ENCODE measurements at regions not wholly inside any gene's neighbourhood (a gene's known extent, or its start where the extent isn't known, plus 50 kb on each side); places are given as distances from the start of the nearest gene placed in this dataset.

DNA sequence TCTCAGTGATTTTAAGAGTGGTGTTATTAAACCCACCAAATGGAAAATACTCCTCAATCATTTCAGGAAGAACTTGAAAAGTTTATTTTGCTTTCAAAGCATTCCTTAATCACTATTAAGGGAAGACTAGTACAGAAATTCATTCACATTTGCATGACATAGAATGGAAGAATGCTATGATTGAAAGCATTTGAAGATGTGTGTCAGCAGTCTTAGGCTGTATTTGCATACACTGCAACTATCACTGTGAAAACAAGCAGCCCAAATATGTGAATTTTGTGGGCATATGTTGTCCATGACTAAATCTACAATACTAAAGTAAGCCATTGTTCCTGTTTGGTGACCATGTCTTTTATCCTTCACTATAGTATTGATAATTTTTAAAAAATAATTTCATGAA lies 95.8 kb downstream of the CNTN3 start:
- Histone ChIP-seq H4K20me1 (ENCODE audit: insufficient read depth) (no peaks in the 10 kb centered on the region), H3K27ac (no peak overlapping the region)

GRCh38 chr3:74516019-74516418 lies 98.4 kb downstream of the CNTN3 start:
- H3K4me1 ChIP-seq (replicated peaks; ENCODE audit: insufficient read depth) = no peaks in the 10 kb centered on the region
- no peaks in the 10 kb centered on the region for H3K79me2 ChIP-seq (ENCODE audit: low read depth)
- H3K27me3 ChIP-seq (ENCODE audit: insufficient read depth, low read depth) = no peaks in the 10 kb centered on the region
- POLR2A ChIA-PET (ENCODE audit: unreplicated experiment) = no interaction called here
- no peaks in the 10 kb centered on the region for H3K9me2 ChIP-seq (ENCODE audit: insufficient read depth)
- TF ChIP-seq, protein P1, sequence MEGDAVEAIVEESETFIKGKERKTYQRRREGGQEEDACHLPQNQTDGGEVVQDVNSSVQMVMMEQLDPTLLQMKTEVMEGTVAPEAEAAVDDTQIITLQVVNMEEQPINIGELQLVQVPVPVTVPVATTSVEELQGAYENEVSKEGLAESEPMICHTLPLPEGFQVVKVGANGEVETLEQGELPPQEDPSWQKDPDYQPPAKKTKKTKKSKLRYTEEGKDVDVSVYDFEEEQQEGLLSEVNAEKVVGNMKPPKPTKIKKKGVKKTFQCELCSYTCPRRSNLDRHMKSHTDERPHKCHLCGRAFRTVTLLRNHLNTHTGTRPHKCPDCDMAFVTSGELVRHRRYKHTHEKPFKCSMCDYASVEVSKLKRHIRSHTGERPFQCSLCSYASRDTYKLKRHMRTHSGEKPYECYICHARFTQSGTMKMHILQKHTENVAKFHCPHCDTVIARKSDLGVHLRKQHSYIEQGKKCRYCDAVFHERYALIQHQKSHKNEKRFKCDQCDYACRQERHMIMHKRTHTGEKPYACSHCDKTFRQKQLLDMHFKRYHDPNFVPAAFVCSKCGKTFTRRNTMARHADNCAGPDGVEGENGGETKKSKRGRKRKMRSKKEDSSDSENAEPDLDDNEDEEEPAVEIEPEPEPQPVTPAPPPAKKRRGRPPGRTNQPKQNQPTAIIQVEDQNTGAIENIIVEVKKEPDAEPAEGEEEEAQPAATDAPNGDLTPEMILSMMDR (conservative IDR thresholded peaks at IDR 0.05) = no peak
- no peak for TF ChIP-seq EZH2 (IDR thresholded peaks at IDR 0.05; ENCODE audit: low read depth)
- DNase-seq = no peak
- intact Hi-C loops (cut with micrococcal nuclease; ENCODE audit: unreplicated experiment) = no loop called here
- no peak overlapping the region for H3K4me3 ChIP-seq
- H3K27ac ChIP-seq = no peak overlapping the region
- H3K36me3 ChIP-seq (ENCODE audit: low read depth) = no peaks in the 10 kb centered on the region
- no peaks in the 10 kb centered on the region for H3K9me3 ChIP-seq (ENCODE audit: insufficient read depth, low read depth)
- CTCF ChIA-PET = no interaction called here
- BruUV-seq (replicated peaks) = no TSS peak
- H3K4me2 ChIP-seq = no peak overlapping the region
- H3F3A ChIP-seq (ENCODE audit: insufficient read depth, low read depth) = no peaks in the 10 kb centered on the region
- no peaks in the 10 kb centered on the region for H4K20me1 ChIP-seq (ENCODE audit: insufficient read depth)
- no peak overlapping the region for H2AFZ ChIP-seq

More for the DNA sequence above, 95.8 kb downstream of the CNTN3 start:
- intact Hi-C loops (cut with micrococcal nuclease; ENCODE audit: unreplicated experiment) = no loop called here
- no peak overlapping the region for H3K4me3 ChIP-seq
- no peaks in the 10 kb centered on the region for H3F3A ChIP-seq (ENCODE audit: insufficient read depth, low read depth)
- no peaks in the 10 kb centered on the region for H3K36me3 ChIP-seq (ENCODE audit: low read depth)
- DNase-seq = no peak
- ChIA-PET POLR2A (ENCODE audit: unreplicated experiment) (no interaction called here), CTCF (no interaction called here)
- H2AFZ ChIP-seq = no peak overlapping the region
- H3K9me2 ChIP-seq (ENCODE audit: insufficient read depth) = no peaks in the 10 kb centered on the region
- H3K4me2 ChIP-seq = no peak overlapping the region
- TF ChIP-seq, protein P1 (conservative IDR thresholded peaks at IDR 0.05) = no peak
- TF ChIP-seq EZH2 (IDR thresholded peaks at IDR 0.05; ENCODE audit: low read depth) = no peak
- no peaks in the 10 kb centered on the region for H3K9me3 ChIP-seq (ENCODE audit: insufficient read depth, low read depth)
- no peaks in the 10 kb centered on the region for H3K79me2 ChIP-seq (ENCODE audit: low read depth)
- no TSS peak for BruUV-seq (replicated peaks)
- H3K27me3 ChIP-seq (ENCODE audit: insufficient read depth, low read depth) = no peaks in the 10 kb centered on the region
- no peaks in the 10 kb centered on the region for H3K4me1 ChIP-seq (replicated peaks; ENCODE audit: insufficient read depth)

DNA sequence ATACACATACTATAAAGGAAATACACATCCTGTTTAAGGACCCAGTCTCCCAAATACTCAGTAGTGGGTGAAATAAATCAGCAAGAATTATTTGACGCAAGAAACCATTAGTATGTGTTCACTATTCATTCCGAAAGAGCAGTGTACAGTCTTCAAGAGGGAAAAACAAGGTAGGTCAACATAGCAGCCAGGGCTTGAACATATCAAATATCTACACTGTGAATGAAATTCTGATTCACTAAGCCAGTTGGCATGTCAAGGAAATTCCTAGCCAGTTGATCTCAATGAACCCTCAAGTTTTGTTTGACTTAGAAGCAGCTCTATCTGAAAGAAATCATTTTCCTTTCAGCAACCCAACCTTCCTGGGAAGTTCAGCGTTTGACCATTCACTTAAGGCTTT lies 99.0 kb downstream of the CNTN3 start:
- no peak for TF ChIP-seq EZH2 (IDR thresholded peaks at IDR 0.05; ENCODE audit: low read depth)
- TF ChIP-seq, protein P1 (conservative IDR thresholded peaks at IDR 0.05) = no peak
- Histone ChIP-seq H3F3A (ENCODE audit: insufficient read depth, low read depth) (no peaks in the 10 kb centered on the region), H3K79me2 (ENCODE audit: low read depth) (no peaks in the 10 kb centered on the region), H3K36me3 (ENCODE audit: low read depth) (no peaks in the 10 kb centered on the region), H3K9me3 (ENCODE audit: insufficient read depth, low read depth) (no peaks in the 10 kb centered on the region), H3K4me2 (no peak overlapping the region), H3K27ac (no peak overlapping the region), H3K9me2 (ENCODE audit: insufficient read depth) (no peaks in the 10 kb centered on the region), H3K4me1 (replicated peaks; ENCODE audit: insufficient read depth) (no peaks in the 10 kb centered on the region), H3K27me3 (ENCODE audit: insufficient read depth, low read depth) (no peaks in the 10 kb centered on the region), H2AFZ (no peak overlapping the region), H3K4me3 (no peak overlapping the region), H4K20me1 (ENCODE audit: insufficient read depth) (no peaks in the 10 kb centered on the region)
- POLR2A ChIA-PET (ENCODE audit: unreplicated experiment) = no interaction called here
- no peak for DNase-seq
- CTCF ChIA-PET = no interaction called here
- BruUV-seq (replicated peaks) = no TSS peak
- intact Hi-C loops (cut with micrococcal nuclease; ENCODE audit: unreplicated experiment) = no loop called here

Data from PC-9 (cell line).